D341Med (cell line): ENCODE measurements at regions not wholly inside any gene's neighbourhood (a gene's known extent, or its start where the extent isn't known, plus 50 kb on each side); places are given as distances from the start of the nearest gene placed in this dataset.

Experiments used
- DNase-seq: peaks from one replicate; pipeline ENCODE4 v3.0.0; 2012; ENCODE audit warnings: low spot score

DNA sequence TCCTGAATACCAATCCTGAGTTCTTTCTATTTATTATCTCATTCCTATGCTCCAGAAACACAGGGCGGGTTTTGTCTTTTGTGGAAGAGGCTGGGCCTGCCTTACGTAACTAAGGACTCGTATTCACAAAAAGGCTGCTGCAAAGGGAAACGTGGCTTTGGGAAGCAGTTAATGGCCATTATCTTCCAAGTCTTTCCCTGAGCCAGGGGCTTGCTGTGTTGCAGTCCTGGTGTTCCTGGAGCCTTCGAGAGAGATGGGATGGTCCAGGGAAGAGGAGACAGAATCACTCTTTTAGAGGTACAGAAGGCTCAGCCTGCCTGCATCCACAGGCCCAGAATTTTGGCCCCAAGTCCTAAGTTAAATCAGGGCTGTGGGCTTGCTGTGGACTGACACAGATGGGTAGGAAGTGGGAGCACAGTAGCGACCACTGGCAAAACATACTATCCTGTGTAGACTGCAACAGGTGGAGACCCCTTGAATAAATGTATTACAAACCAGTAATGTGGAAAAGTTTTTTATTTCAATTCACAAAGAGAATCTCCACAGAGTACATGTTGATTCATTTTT lies 139.4 kb upstream of the ST6GAL2 start:
- DNase-seq = no peak

DNA sequence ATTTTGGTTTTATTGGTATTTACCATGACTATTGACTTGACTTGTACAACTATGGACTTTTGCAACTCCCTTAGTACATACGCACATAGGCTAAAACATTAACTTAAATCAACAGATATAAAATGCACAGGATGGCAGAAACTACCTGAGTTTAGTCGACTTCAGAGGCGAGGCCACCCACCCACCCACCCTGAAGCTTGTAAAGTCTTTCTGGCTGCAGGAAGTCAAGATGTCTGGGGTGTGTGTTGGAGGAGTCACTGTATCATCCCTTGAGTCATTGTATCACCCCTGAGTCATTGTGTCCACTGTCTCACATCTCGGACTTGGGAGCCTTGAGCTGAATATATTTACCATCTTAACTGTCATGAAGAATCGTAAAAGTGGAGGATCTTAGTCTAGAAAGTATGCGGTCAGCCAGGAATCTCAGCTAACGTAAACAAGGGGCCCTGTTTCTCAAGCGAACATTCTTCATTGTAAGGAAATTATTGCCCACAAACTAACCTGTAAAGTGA lies 140.0 kb upstream of the ST6GAL2 start:
- DNase-seq = no peak

DNA sequence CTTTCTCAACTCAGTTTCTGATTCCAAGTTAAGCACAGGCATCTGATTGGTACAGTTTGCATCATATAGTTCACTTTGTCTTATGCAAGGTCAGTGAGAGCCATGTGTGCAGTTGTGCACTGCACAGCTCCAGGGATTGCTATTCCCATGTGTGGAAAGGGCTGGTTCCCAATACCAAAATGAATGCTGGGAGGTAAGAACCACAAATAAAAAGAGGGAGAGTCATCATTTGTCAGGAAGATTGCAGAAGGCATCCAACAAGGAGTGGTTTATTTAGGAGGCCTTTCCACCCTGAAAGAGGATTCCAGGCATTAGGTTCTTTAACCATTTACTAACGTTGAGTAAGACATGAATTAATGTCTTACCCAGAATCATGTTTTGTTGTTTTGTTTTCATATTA lies 141.2 kb upstream of the ST6GAL2 start:
- no peak for DNase-seq

DNA sequence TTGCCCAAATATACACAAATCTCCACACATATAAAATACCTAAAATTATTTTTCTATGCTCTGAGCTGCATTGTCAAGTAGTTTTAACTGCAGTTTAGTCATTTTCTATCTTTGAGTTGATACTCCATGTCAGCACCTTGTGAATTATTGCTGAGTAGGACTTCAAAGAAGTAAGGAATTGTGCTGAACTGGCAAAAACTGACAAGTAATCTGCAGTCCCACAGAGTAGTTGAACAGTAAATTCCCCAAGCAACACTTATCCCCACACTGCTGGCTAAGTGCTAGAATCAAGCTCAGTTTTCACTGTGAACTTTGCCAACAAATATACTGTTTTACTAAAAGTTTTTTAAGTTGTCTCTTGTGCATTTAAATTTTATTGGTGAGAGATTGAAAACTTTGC lies 141.8 kb upstream of the ST6GAL2 start:
- DNase-seq = no peak

DNA sequence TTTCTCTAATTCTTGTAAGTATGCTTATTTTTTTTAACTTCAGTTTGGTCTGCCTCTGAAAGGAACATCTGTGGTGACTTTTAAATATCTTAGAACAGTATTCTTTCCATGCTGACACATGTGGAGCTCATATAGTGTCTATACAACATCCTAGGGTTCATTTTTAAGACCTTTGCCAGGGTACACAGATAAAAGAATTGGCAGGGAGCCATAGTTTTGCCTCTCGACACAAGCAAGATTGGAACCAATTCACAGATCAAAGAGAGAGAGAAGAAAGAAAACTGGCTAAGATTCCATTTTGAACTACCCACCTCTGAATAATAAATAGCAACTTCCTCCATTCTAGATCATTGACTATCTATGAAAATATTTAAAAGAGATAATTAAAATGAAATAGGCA lies 142.7 kb upstream of the ST6GAL2 start:
- no peak for DNase-seq

DNA sequence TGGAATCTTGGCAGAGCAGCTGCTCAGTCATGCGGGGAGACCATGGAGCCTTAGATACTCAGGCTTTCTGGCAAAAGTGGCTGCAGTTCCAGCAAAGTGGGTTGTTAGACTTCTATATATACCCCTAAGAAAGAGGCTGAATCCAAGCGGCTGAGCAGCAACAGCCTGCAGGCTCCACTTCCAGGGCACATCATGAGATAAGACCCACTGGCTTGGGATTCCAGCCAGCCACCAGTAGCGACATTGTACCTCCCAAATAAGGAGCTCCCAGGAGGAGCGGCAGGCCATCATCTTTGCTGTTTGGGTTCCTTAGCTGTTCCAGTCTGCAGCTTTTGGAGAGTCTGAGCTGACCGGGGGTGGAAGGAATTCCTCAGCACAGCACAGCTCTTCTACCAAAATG lies 150.3 kb upstream of the ST6GAL2 start:
- DNase-seq = no peak

DNA sequence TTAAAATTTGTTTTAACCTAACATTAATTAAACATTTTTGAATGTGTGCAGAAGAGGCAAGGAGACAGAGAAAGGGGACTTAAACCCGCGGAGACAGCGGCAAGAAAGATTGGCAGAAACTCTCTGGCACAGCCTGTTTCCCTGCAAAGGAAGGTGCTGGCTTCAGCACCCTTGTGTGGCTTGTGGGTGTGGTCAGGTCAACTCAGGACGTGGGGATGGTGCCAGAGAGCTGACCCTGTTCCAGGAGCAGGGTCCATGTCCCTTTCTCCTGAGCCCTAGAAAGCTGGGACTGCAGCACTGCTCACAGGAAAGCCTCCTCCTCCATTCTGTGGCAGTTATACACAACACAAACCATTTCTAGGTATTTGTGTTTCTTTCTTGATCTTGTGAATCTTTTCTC lies 176.2 kb upstream of the ST6GAL2 start:
- DNase-seq = no peak

DNA sequence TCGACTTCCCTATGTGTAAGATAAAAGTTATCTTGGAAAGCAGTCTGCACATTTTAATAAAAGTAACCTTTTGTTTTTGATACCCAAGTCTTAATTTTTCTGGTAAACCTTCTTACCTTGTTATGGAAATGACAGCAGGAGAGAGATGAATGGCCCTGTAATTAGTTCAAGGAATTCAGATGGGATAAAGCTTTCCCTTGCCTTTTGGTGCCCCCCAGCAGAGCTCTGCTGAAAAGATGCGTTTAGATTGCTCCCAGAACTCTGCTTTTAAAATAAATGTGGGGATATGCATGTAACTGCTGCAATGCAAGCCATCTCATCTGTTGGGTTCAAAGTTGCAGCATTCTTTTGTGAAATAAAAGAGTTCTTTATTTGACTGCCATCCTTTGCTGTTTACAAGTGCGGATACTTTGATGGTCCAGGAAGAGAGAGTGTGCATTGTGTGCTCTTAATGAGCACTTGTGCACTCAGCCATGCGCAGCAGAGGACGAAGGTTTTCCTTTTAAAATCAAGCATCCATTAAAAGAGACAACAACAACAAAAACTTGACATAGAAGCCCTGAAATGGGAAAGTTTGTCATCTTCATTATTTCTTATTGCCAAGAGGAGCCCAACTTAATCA lies 176.7 kb upstream of the ST6GAL2 start:
- DNase-seq = no peak

DNA sequence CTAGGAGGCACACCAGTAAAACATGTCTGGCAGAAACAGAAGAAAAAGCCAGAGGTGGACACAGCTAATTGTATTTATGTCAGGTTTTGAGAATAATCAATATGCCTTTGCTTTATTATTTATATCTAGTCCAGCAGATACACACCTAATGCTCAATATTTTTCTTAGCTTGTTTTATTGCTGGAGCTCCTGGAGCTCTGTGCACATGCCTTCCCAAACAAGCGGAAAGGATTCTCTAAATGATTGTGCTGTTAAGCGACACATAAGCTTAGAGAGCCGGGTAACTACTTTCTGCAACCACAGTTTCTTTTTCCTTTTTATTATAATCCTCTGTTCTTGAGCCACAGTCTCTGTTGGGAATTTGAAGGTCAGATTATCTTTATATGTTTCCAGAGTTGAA lies 177.3 kb upstream of the ST6GAL2 start:
- no peak for DNase-seq

DNA sequence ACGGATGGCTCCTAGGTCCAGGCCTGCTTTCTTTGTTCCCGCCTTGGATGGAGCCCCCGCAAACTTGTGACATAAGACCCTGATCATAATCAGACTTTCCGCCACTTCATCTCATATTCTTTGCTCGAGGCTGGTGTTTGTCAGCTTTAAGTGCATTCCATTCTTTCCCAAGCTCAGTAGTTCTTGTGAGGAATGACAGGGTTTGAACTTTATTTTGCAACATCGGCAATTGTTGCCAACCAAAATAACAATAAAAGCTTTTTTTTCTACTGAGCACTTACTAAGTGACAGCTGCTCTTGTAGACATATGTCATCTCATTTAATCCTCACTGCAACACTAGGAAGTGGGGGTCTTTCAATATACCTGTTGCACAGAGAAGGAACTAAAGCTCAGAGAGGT lies 178.8 kb upstream of the ST6GAL2 start:
- no peak for DNase-seq

DNA sequence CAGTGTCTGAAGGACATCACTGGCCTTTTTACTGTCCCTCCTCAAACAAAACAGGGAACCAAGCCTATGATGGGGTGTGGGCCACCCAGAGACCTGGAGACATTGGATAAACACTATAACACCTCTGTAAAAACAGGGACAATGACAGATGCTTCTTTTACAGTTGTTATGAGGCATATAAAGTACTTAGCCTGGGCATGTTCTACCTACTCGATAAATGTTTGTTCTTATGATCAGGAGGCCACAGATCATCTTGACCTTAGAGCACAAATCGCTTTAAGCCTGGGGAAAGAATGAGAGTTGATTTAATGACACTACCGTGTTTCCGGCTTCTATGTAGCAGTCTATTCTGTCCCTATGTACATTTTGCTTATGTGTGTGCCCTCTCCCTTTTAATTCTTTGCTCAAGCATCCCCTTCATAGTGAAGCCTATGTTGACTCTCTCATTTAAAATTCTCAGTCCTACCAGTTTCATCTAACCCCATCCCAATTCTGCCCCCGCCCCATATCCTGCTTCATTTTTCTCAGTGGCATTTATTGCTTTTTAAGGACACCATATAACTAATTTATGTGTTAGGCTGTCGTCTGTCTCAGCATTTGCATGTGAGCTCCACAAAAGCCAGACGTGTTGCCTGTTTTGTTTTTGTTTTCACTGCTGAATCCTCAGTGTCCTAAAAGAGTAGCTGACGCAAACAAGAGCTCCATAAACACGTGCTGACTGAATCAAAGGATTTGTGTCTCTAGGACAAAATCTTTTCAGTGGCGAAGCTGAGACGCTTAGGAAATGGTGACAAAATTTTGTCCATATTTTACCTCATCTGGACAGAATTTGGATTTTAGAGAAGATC lies 182.3 kb upstream of the ST6GAL2 start:
- DNase-seq = no peak

DNA sequence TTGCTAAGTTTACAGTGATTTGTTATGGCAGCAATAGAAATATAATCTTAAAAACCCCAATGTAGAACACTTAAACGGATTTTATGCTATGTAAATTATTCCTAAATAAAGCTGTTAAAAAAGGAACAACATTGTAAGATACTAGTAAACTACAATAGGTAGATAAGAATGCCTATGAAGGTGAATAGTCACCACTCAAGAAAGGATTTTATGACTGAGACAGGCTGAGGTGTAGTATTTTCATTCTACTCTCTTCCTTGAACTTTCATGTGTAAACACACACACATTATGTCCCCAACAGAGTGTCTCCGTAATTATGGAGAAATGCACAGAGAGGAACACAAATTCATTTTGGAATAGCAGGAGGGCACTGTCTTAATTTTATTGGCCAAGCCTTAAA lies 183.9 kb upstream of the ST6GAL2 start:
- DNase-seq = no peak

DNA sequence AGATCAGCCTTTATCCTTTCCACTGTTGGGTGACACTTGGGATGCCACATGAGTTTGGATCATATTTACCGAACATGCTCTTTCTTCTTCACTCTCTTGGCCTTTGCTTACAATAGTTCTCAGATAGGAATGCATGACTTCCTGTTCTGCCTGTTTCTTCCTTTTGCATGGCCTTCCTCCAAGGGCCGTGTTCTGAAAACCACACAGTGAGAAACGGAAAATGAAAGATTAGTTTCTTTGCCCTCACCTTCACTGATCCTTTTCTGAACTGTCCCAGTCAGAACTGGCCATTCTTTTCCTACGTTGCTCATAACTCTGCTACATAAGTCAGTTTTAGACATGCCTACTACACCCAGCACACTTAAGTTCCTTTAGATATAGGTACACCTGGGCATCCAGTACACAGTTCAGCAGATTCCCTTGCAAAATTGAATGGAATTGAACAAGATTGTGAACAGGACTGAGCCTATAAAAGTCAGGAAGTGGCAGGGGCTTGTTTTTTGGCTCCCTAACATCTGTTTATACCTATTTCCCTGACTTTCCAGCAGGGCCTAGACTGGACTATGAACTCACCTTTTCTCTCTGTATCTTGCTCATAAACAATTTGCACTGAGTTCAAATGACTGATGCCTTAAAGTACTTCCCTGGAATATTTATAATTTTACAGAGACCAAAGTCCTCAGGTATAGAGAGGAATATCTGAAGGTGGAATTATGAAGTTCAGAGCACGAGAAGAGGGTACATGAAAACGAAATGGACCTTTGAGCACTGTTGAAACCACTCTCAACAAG lies 186.4 kb upstream of the ST6GAL2 start:
- DNase-seq = no peak

DNA sequence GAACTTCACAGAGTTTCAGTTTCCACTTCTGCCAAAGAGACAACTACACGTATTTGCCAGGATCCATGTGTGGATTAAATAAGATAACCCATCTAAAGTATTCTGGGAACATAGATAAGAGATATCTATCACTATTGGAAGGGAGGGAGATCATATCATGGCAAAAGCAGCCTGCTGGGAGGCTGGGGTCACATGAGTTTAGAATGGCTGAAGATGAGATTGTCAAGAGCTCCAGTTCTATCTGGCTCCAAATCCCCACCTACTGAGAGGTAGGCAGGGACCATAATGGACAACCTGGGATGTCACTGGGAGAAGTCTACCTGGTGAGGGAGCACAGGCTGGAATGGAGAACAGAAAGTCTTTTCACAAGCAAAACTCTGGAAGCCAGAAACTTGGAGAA lies 192.6 kb upstream of the ST6GAL2 start:
- no peak for DNase-seq

DNA sequence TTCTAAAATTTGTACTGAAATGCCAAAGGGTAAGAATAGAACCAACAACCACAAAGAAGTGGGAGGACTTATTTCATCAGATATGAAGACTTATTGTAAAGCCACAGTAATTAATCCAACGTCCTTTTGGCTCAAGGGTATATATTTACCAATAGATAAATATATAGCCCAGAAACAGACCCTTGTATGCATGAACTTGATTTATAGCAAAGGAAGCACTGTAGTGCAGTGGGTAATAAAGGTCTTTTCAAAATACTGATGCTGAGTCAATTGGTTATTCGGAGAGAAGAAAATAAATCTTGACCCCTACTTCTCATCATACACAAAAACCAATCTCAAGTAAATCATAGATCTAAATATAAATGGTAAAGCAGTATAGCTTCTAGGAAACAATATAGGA lies 200.5 kb upstream of the ST6GAL2 start:
- DNase-seq = no peak

DNA sequence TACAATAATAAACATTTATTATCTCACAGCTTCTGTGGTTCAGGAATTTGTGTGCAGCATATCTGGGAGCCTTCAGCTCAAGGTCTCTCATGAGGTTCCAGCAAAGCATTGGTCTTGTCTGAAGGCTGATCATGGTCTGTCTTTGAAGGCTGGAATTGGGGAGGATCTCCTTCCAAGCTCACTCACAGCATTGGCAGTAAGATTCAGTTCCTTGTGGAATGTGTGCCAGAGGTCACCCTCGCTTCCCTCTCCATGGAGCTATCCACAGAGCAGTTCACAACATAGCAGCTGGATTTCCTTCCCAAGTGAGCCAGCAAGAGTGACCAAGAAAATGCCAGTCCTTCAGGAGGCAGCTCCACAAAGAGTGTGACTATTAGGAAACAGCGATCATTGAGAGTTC lies 202.2 kb upstream of the ST6GAL2 start:
- no peak for DNase-seq

DNA sequence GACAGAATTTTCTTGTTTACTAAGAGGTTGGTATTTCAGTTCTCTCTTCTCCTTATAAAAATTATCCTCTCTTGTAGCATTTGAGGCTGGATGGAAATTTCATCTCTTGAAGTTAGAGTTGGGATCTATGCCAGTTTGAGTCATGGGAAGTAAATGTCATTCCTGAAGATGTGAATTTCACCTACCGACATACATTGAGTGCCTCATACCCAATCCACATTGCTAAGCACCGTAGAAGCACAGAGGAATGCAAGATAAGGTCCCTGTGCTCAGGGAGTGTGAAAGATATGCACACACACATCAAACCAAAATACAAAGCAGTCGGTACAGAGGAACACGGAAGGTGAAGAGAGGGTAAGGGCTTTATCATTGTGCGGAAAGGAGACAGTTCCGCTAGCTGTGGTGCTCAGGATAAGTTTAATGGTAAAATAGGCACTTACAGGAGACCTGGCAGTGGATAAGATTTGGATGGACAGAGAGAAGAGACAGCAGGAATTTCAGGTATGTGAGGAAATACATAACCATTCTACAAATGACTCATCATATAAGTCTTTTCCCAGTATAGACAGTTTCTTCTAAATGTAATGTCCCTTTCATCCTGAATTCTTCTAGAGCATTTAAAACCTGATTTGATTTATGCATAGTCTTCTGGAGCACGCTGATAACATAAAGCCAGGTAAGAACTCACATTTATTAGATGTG lies 205.3 kb upstream of the ST6GAL2 start:
- DNase-seq = no peak

DNA sequence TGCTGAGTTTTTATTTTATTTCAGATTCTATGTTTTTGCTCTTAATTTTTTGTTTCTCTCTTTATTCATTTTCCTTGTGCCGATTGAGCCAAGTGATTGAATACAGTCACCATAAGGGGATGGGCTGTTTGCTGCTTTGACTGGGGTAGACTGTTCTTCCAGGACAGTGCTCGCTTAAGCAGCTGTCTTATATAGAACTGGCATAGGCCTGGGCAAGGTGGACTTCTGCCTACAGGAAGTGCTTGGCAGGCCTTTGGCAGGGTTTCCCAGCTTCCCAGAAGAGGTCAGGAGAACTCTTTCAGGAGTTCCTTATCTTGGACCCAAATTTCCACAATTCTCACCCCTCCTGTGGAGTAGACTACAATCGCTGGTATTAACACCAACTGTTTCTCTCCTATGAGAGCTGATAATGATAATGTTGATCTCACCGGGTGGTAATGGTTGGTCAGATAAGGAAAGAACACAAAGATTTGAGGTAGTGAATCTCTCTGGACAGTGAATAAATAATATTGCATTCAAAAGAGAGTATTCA lies 207.5 kb upstream of the ST6GAL2 start:
- no peak for DNase-seq

DNA sequence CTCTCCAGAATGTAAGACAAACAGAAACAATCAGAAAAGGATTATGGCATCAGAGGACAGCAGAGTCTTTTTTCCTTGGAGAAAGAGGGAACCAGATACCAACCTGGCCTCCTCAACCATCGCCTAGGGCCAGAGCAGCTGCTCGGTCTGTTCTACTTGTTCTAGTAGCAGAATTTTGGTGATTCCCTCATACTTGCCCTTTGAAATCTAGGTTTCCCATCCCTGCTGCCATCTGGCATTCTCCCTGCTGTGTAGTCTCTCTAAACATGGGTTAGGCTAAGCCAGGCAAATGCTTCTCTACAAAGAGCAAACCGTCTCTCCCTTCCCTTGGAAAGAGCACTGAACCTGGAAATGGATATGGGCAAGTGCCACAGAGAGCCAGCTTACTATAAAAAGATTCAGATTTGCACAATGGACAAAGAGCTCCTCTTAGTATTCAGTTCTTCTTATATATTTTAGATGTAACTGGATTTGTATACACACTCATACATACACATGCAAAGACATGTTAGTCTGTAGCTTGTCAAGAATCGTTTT lies 208.6 kb upstream of the ST6GAL2 start:
- no peak for DNase-seq

DNA sequence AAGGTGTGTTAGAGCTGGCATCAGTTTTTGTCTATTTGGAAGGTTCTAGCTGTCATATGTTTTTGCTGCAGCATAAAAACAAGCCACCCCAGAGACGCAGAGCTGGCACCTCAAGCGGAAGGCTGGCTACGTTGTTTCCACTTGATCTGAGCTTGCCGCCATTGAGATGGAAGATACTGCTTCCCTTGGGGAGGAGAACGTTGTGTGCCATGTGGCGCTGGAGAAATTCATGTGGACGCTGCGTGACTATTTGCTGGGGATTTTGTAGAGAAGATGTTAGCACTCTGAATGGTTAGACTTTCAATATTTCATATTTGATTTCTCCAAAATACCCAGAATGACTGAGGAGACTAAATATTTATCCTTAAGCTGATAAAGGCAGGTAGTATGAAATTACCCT lies 216.2 kb upstream of the ST6GAL2 start:
- DNase-seq = no peak

DNA sequence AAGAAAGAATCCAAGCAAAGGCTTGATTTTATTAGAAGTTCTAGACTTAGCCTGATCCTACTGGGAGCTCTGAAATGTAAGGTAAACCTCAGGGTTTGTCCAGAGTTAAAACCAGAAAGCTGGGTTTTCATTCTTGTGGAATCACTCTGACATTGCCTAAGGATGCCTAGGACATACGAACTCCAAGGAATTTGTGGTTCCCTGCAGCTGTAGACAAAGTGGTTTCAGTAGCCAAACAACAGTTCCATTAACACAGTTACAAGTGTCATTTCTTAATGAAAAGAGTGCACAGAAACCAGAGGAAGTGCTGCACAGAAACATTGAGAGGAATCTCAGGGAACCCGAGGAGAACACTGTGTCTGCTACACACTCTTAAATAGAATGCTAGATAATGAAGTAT lies 221.4 kb upstream of the ST6GAL2 start:
- DNase-seq = no peak
